NB4 (cell line): ENCODE measurements at regions not wholly inside any gene's neighbourhood (a gene's known extent, or its start where the extent isn't known, plus 50 kb on each side); places are given as distances from the start of the nearest gene placed in this dataset.

Source experiments
- DNase-seq: peaks from one replicate; pipeline ENCODE4 v3.0.0; 2010; ENCODE audit warnings: low read depth
- H3K4me3 ChIP-seq: one replicate; pipeline ENCODE4 v1.5.1; 2011; ENCODE audit warnings: mild to moderate bottlenecking, low read depth, low read length, moderate library complexity
- CTCF ChIP-seq: IDR thresholded peaks from one replicate; pipeline ENCODE4 v1.5.1; 2012; ENCODE audit warnings: low read depth, low read length
- MAX ChIP-seq: IDR thresholded peaks from 2 replicates; pipeline ENCODE4 v1.6.1; 2011; ENCODE audit warnings: low read depth, low read length
- MYC ChIP-seq: IDR thresholded peaks from 2 replicates; pipeline ENCODE4 v1.6.1; 2011; ENCODE audit warnings: low read depth, low read length
- POLR2A ChIP-seq: IDR thresholded peaks from 2 replicates; pipeline ENCODE4 v1.6.1; 2011; ENCODE audit warnings: mild to moderate bottlenecking; ENCODE audit not compliant: insufficient read length; ENCODE audit errors: extremely low read depth

GRCh38 chr7:28314841-28315240, 97.5 kb upstream of the CREB5 start:
- no peak overlapping the region for H3K4me3 ChIP-seq
- no peak for TF ChIP-seq MAX
- TF ChIP-seq MYC = no peak
- no peak for TF ChIP-seq CTCF
- no peak for TF ChIP-seq POLR2A

GRCh38 chr7:28315565-28316410, 96.5 kb upstream of the CREB5 start:
- no peak for DNase-seq
- H3K4me3 ChIP-seq = no peak overlapping the region

More at GRCh38 chr7:28314841-28315240, 97.5 kb upstream of the CREB5 start:
- no peak for DNase-seq

GRCh38 chr7:28316489-28316888, 95.8 kb upstream of the CREB5 start:
- no peak for TF ChIP-seq CTCF
- no peak for TF ChIP-seq POLR2A
- no peak for TF ChIP-seq MYC
- TF ChIP-seq MAX = no peak
- no peak for DNase-seq
- no peak overlapping the region for H3K4me3 ChIP-seq

More at GRCh38 chr7:28315565-28316410, 96.5 kb upstream of the CREB5 start:
- no peak for TF ChIP-seq MYC
- TF ChIP-seq POLR2A = no peak
- TF ChIP-seq MAX = no peak
- TF ChIP-seq CTCF = no peak

- TF ChIP-seq POLR2A = no peak
- no peak for TF ChIP-seq MYC
- no peak for TF ChIP-seq CTCF
- no peak for TF ChIP-seq MAX
- no peak overlapping the region for H3K4me3 ChIP-seq
- no peak for DNase-seq
Observed at GRCh38 chr7:28318101-28318762, 94.1 kb upstream of the CREB5 start.

- no peak for DNase-seq
- TF ChIP-seq MAX (no peak), MYC (no peak), POLR2A (no peak), CTCF (no peak)
- H3K4me3 ChIP-seq = no peak overlapping the region
Observed at GRCh38 chr7:28323833-28324232, 88.5 kb upstream of the CREB5 start.
